HG02588 (cell line): ENCODE measurements at regions not wholly inside any gene's neighbourhood (a gene's known extent, or its start where the extent isn't known, plus 50 kb on each side); places are given as distances from the start of the nearest gene placed in this dataset.
"Not testable (repeated sequence)": the region's sequence is repeated elsewhere in the genome, so short reads cannot be mapped to it uniquely, and the experiment has no call there.

Source experiments
- ATAC-seq: cut with Tn5 transposase; IDR thresholded peaks from one replicate; pipeline ENCODE4 v1.9.1; 2021; ENCODE audit warnings: mild to moderate bottlenecking, moderate library complexity; ENCODE audit not compliant: unreplicated experiment

- ATAC-seq, result no peak
Observed at GRCh38 chr1:189046127-189046526, 1431.5 kb downstream of the BRINP3 start.

GRCh38 chr1:189084811-189085210 is 1392.9 kb downstream of the BRINP3 start:
- no peak for ATAC-seq

- no peak for ATAC-seq
Observed at GRCh38 chr1:189103956-189104355, 1373.7 kb downstream of the BRINP3 start.

GRCh38 chr1:189117072-189117770 is 1360.4 kb downstream of the BRINP3 start:
- ATAC-seq, result no peak

GRCh38 chr1:189121941-189122340 is 1355.7 kb downstream of the BRINP3 start:
- no peak for ATAC-seq

GRCh38 chr1:189125694-189126093 is 1352.0 kb downstream of the BRINP3 start:
- ATAC-seq, result no peak

DNA sequence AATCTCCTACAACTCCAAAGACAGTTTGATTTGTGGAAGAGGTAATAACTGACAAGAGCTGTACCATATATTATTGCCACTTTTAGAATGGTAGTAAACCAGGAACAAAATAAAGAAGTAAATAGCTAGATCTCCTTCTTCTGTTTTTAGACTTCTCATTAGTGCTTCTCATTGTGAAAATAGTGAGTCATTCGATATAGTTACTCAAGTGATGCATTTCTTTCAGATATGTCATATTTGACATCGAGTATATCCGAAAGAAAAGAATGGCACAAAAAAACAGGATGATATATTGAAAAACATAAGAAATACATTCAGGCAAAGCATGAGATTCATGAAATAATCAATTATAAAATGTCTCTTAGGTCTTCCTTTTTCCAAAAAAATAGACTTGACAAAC is 1346.1 kb downstream of the BRINP3 start:
- ATAC-seq, result no peak

DNA sequence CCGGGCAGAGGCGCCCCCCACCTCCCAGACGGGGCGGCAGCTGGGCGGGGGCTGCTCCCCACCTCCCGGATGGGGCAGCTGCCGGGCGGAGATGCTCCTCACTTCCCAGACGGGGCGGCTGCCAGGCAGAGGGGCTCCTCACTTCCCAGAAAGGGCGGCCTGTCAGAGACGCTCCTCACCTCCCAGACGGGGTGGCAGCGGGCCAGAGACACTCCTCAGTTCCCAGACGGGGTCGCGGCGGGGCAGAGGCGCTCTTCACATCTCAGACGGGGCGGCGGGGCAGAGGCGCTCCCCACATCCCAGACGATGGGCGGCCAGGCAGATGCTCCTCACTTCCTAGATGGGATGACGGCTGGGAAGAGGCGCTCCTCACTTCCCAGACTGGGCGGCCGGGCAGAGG is 1337.9 kb downstream of the BRINP3 start:
- not testable (repeated sequence) for ATAC-seq

DNA sequence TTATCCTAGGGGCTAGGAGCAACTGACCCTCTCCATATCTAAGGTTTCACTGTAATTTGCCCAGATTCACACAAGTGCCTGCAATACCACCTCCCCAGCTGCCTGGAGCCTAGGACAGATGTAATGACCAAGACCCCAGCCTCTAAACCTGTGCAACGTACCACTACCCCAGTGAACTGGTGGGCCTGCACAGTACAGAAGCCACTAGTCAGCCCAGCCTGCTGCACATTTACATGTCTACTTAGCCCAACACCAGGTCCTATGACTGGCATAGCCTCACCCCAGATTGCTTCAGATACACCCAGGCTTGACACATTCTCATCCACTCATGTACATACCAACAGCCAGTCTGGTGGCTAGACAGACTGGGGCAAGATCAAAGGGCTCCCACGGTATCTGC is 1336.6 kb downstream of the BRINP3 start:
- ATAC-seq, result no peak

DNA sequence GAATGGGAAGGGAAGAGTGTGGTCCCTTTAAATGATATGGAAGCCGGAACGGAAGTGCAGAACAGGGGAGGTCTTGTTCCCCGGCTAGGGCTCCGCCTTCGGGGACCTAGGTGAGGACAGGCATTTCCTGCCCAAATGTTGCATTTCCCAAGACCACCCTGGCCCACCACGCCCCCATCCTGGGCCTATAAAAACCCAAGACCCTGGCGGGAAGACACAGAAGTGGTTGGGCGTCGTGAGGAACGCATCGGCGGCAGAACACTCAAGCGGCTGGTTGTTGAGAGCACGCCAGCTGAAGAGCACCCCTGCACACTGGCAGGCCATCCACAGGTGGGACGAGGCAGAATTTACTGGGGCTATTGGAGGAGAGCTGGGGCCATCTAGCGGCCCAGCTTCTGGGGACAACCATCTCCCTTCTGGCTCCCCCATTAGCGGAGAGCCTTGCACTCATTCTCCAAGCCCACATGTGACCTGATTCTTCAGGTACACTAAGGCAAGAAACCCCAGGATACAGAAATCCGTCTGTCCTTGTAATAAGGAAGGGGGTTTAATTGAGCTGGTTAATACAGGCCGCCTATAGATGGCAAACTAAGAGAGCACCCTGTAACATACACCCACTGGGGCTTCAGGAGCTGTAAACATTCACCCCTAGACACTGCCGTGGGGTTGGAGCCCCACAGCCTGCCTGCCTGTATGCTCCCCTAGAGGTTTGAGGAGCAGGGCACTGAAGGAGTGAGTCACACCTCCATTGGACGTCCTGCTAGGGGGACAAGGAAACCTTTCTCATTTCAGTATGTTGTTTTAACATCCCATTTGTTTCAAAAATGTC is 1327.9 kb downstream of the BRINP3 start:
- no peak for ATAC-seq

- no peak for ATAC-seq
Observed at GRCh38 chr1:189150624-189151023, 1327.0 kb downstream of the BRINP3 start.

DNA sequence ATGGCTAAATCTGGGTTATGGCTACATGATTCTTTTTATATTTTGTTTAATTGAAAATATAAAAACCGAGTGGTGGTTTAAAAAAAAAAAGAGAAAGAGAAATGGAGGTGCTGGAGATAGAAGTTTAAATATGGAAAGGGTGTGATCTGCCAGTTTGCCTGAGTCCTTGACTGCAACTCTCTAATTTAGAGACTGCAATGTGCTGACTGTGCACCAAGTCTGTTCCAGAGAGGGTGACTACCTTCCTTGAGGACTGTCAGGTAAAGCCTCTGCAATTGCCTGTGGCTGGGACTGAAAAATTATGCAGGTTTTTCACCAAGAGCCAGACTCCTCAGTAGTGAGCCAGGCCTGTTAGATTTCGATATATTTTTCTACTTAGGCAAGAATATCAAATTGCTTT is 1326.3 kb downstream of the BRINP3 start:
- no peak for ATAC-seq

GRCh38 chr1:189152685-189153084 is 1325.0 kb downstream of the BRINP3 start:
- no peak for ATAC-seq

DNA sequence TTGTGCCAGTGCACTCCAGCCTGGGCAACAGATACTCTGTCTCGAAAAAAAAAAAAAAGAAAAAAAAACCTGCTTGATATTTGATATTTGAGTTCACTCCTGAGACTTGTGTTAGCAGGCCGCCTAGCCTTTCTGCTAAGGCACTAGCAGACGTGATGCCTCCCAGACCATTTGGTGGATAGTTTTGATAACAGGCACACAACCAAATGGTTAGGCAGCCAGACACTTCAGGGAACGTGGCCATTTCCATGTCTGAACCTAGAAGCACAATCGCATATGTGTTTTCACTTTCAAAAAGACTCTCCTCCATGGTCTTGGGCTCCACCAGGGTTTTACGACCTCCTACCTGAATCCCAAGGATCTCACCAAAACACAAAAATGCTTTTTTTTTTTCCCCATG is 1319.5 kb downstream of the BRINP3 start:
- no peak for ATAC-seq

DNA sequence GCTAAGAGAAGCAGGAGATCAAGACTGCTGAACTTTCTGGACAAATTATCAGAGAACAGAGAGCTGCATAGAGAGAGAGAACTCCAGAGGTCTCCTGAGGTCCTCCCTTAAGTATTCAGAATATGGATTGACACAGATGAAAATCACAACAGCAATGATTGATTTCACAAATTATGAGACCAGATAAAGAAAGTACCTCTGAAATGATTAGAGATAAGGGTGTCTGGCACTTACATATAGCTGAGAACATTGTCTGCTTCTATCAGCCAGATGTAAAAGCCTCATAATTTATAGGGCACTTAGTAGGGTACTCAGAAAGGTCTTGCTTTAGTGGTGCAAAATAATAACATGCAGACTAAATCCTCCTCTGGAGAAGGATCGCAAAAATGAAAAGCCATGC is 1301.8 kb downstream of the BRINP3 start:
- ATAC-seq, result no peak

- no peak for ATAC-seq
Observed at GRCh38 chr1:189180057-189180456, 1297.6 kb downstream of the BRINP3 start.

- ATAC-seq, result no peak
Observed at GRCh38 chr1:189185097-189185496, 1292.6 kb downstream of the BRINP3 start.

DNA sequence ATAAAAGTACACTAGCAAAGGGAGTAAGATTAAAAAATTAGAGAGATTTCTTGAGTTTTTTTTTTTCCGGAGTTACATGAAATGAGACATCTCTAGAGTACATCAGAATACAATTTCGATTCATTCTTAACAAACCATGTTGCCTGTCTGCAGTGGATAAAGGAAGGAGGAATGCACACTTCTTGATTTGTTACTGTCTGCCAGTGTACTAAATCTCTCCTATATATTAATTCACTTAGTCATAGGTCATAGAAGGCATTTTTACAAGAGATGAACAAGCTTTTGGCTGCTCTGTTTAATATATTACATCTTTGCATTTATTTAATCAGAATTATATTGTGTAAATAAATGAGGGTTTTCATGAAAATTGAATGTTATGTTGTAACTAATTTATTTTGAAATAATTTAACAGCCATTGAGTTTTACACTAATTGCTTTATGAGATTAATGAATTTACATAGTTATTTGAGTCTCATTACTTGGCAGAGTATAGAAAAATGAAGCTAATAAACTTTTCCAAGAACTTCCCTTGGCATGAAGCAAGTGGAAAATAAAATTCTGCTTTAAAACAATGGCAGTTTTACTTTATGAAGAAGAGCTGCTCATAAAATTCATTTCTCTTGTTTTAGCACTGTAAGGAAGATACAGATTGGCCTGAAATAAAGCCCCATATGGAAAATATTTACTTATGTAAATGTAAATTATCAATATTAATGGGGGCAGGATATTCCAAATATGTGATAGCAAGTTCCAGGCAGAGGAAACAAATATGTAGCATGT is 1284.7 kb downstream of the BRINP3 start:
- ATAC-seq, result no peak

- ATAC-seq, result no peak
Observed at GRCh38 chr1:189205863-189206262, 1271.8 kb downstream of the BRINP3 start.

DNA sequence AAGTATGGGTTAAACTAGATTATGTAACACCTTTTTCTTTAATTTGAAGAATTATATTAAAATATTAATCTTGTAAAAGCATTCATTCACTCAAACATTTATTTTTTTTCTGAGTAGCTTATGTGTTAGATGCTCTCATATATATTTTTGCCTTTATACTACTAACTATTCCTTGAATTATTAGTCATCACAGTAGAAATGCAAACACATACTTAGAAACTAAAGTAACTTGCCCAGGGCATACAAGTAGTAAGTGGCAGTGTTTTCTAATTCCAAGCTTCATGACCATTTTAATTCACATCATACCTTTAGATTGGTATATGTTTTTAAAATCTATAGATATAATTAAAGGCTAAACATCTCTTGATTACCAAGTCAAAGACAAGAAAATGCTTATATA is 1271.0 kb downstream of the BRINP3 start:
- no peak for ATAC-seq

- ATAC-seq, result no peak
Observed at GRCh38 chr1:189211742-189212141, 1265.9 kb downstream of the BRINP3 start.

- ATAC-seq, result no peak
Observed at GRCh38 chr1:189212606-189213005, 1265.1 kb downstream of the BRINP3 start.
